HT-29 (cell line): ENCODE measurements at regions not wholly inside any gene's neighbourhood (a gene's known extent, or its start where the extent isn't known, plus 50 kb on each side); places are given as distances from the start of the nearest gene placed in this dataset.
A peak's percentile ranks its signal among the peaks of the same experiment; 100 is the strongest.

Source experiments
- DNase-seq: peaks from one replicate; pipeline ENCODE4 v3.0.0-alpha.2; 2015; ENCODE audit warnings: low spot score

DNA sequence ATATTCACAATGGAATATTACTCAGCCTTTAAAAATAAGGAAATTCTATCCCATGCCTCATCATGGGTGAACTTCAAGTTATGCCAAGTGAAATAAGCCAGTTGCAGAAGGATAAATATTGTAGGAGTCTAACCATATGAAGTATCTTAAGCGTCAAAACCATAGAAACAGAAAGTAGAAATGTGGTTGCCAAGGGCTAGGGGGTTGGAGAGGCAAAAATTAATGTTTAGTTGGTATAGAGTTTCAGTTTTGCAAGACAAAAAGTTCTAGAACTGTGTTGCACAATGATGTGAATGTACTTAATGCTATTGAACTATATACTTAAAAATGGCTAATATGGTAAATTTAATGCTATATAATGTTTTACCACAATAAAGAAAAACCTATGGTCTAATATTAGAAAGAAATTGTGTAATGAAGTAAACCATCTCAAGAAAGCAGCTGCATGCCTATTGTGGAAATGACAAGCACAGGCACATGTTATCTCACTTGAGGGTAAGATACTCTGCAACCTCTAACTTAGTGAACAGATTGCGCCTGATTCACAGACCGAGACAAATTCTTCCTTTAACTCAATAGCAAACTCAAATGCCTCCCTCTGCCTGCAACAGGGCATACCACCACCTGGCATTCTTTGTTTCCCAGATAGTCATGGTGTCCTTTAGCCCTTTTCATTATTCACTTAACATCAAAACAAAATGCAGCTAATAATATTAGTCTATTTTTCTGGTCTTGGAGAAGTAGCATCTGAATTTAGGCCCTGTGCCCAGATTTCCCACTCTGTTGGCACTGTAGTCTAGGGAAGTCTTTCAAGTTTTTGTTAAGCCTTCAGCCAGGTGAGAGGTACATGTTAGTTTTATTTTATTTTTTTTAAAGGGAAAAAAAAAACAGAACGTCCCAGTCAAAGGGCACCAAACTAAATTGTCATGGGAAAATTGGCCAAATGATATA is 80.2 kb upstream of the ACP3 start:
- DNase-seq: no peak

GRCh38 chr3:132237652-132238032 is 79.6 kb upstream of the ACP3 start:
- DNase-seq: no peak

DNA sequence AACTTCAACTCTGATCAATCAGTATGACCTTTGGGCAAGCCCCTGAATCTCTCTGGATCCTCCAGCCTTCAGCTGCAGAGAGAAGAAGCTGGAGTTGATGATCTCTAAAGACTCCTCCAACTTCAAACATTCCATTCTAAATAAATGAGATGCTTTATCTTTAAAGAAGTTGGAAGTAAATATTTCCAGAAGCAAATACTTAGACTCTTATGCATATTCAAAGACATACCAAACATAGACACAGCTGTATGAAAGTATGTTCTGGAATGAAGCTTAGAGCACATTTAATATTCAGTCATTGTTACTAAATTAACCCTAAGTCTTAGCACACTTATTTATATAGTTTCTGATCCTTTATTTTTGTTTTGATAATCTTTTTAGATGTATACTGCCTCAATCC is 77.6 kb upstream of the ACP3 start:
- no peak for DNase-seq

DNA sequence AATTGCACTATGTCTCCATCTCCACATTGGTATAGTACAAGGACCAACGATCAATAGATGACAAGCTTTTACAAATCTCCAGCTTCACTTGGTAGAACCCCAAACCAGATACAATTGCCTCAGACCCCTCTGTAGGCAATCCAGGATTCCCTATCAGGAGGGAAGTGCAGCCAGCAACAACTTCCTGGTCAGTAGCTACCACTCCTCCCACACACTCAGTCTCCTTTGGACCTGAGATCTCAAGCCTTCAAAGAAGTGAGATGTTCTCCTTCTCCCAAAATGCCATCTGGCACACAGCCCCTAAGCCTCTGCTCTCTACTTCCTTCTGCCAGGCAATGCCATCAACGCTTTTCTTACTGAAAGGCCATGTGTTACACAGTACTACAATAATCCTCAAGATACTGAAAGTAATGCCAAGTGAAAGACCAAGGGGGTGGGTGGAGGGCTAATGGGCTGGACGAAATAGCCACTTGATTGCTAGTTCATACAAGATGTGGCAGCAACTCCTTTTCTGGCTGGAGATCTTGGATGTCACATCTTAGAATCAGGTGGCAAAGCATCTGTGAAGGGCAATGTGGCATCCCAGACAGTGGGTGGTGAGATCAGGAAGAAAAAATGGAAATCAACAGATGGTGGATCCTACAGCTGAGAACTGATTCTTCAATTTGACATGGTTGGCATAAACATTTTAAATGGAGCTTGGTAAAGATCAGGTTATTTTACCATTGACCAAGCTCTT is 75.3 kb upstream of the ACP3 start:
- no peak for DNase-seq

GRCh38 chr3:132242790-132243189 is 74.4 kb upstream of the ACP3 start:
- DNase-seq: no peak

DNA sequence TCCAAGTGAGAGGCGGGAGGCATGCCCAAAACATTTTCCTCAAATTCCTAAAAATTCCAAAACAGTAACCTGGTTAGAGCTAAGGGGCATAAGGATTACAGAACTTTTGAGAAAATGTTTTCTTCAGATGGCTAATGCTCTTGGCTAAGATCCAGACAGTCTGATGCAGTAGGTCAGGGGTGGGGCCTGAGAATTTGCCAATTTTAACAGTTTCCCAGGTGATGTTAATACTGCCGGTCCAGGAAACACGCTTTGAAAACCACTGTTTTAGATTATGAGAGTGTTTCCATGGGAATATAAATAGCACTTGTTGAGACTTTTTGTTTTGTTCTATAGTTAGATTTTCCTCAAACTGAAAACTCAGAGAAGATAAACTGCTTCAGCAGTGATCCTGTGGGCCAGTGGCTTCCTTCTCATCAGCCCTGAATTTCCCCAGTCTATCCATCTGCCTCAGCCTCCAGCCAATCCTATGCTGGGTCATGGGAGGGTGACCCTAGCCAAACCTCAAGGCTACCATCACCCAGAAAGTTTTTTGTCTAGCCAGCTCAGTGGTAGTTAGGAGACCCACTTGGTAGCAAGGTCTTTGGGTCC is 71.6 kb upstream of the ACP3 start:
- DNase-seq: no peak

DNA sequence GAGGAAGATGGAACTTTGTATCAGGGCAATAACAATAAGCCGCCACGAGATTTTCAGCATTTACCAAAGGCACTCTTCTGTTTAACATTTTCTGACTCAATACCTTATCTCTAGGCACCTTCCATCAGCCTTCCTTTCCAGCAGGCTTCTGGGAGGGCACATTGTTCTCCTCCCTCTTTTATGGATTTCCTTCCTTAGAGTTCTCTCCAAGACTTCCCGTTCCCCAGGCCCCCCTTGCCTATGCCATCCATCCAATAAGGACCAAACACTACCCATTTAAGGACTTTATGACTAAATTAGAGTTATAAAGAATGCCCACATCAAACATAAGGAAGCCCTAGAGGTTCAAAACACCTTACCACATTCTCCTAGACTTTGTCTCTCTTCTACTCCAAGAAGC is 71.0 kb upstream of the ACP3 start:
- DNase-seq: no peak

DNA sequence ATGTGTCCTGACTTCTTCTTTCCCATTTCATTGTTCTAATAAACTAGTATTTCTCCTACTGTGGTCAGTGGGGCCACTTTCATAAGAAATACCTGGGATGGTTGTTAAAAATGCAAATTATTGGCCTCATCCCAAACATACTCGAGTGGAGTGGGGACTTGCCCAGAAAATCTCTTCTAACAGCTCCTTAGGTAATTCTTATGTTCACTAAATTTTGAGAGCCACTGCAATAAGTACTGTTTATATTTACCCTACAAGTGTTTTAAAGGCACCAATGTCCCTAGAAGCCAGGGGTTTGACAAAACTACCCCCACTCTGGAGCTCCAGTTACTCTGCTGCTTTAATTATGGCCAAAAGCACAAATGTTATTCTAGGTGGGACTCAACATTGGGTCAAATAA is 70.0 kb upstream of the ACP3 start:
- no peak for DNase-seq

GRCh38 chr3:132248490-132248889 is 68.7 kb upstream of the ACP3 start:
- no peak for DNase-seq

DNA sequence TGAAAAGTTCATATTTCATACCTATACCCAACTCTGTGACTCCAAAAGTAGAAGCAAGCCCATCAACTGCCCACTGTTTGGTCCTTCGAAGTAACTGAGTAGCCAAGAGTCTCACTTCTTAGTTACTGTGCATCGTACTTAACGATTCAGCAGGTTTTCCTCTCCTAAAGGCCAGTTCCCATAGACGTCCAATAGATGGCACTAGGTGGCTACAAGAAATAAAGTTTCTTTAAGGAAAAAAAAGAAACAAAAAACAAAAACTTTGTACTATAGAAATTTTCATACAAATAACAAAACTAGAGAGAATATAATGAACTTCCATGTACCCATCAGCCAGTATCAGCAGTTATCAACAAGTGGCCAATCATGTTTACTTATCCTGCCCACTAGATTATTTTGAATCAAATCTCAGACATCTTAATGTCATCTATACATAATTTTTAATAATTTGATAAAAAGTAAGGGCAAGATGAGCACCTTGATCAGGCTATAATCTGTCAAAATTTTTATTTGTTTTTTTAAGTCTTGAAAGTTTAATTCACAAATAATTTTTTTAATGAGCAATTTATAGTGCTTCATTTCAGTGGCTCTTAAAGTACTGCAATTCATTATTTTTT is 63.8 kb upstream of the ACP3 start:
- DNase-seq: peak; percentile 70

GRCh38 chr3:132254076-132254755 is 63.0 kb upstream of the ACP3 start:
- no peak for DNase-seq

GRCh38 chr3:132255041-132255745 is 62.0 kb upstream of the ACP3 start:
- DNase-seq: peak; percentile 37

GRCh38 chr3:132256989-132257388 is 60.2 kb upstream of the ACP3 start:
- DNase-seq: peak; percentile 81

GRCh38 chr3:132261506-132261905 is 55.7 kb upstream of the ACP3 start:
- no peak for DNase-seq

GRCh38 chr3:132262305-132262704 is 54.9 kb upstream of the ACP3 start:
- DNase-seq: peak; percentile 23

DNA sequence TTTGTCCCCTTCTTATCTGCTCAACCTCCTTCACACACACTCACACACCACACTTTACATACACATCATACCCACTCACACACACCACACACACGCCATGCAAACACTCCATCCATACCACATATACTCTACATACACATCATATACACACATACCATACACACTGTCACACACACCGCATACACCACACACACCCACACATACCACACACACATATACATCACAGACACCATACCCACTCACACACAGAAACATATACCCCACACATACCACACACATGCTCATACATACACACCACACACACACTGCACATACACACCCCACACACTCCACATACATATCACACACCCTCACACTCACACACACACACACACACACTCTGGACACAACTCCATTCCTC is 54.3 kb upstream of the ACP3 start:
- no peak for DNase-seq

DNA sequence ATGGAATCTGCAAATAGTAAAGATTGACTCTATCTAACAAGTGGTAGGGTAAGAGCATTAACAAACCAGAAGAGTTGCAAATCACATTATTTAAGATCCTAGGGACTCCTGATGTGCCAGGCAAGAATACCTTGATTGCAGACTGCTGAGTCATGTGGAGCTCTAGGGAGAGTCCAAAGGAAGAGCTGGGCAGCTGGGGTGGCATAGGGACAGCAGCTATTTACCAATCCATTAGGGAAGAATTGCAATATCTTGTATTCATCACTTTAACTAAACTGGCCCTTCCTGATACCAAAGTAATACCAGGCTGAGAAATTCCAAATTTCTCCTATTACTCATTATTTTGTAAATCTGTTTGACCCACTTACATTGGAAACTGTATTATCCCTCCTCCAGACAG is 52.2 kb upstream of the ACP3 start:
- DNase-seq: no peak

- no peak for DNase-seq
Measured at GRCh38 chr3:132265488-132265887, 51.7 kb upstream of the ACP3 start.

GRCh38 chr3:132267391-132267993 is 49.7 kb upstream of the ACP3 start:
- DNase-seq: no peak
